ENCODE measurements at regions not wholly inside any gene's neighbourhood (a gene's known extent, or its start where the extent isn't known, plus 50 kb on each side); places are given as distances from the start of the nearest gene placed in this dataset.

DNA sequence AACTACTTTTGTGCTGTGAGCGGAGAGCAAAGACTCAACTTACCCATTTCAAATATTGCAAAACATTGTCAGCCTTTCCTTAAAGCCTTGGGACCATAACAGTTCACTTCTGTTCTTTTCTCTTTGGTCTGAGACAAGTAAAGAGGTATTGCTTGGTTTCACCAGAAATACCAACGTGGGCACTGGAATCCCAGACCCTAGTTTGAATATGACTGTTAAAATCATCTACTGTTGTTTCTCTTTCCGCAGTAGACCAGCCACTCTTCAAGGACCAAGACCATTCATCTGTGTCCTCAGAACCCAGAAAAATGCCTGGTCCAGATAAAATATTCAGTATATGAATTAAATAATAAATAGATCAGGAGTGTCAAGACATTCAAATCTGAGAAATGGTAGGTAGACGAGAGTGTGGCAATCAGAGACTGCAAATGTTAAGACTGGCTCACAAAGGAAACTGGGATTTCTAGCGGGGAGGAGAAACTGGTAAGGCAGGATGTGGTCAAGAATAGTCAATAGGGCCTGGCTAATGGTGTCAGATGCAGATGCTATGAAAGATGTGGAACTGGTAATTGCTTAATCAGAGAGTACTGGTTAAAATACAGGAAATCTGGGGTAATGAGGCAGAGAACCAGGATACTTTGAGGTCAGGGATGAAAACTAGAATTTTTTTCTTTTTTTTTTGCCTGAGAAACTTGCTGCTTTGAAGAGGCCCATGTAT, 82.1 kb upstream of the IL33 start:
- CTCF ChIA-PET: no interaction called here
- Mint-ChIP-seq H3K27me3 (peaks cover 9% of the 10 kb centered on the region), H3K4me3 (no peak overlapping the region), H3K36me3 (ENCODE audit: low read depth) (no peaks in the 10 kb centered on the region), H3K27ac (no peak overlapping the region), H3K4me1 (ENCODE audit: low read depth) (peaks cover 4% of the 10 kb centered on the region), H3K9me3 (no peaks in the 10 kb centered on the region)
- intact Hi-C loops (cut with micrococcal nuclease): no loop called here
- POLR2A ChIA-PET: no interaction called here
- DNase-seq: peak; percentile 5
- TF ChIP-seq, protein P1, sequence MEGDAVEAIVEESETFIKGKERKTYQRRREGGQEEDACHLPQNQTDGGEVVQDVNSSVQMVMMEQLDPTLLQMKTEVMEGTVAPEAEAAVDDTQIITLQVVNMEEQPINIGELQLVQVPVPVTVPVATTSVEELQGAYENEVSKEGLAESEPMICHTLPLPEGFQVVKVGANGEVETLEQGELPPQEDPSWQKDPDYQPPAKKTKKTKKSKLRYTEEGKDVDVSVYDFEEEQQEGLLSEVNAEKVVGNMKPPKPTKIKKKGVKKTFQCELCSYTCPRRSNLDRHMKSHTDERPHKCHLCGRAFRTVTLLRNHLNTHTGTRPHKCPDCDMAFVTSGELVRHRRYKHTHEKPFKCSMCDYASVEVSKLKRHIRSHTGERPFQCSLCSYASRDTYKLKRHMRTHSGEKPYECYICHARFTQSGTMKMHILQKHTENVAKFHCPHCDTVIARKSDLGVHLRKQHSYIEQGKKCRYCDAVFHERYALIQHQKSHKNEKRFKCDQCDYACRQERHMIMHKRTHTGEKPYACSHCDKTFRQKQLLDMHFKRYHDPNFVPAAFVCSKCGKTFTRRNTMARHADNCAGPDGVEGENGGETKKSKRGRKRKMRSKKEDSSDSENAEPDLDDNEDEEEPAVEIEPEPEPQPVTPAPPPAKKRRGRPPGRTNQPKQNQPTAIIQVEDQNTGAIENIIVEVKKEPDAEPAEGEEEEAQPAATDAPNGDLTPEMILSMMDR (IDR thresholded peaks at IDR 0.05): no peak
- ATAC-seq: no peak

DNA sequence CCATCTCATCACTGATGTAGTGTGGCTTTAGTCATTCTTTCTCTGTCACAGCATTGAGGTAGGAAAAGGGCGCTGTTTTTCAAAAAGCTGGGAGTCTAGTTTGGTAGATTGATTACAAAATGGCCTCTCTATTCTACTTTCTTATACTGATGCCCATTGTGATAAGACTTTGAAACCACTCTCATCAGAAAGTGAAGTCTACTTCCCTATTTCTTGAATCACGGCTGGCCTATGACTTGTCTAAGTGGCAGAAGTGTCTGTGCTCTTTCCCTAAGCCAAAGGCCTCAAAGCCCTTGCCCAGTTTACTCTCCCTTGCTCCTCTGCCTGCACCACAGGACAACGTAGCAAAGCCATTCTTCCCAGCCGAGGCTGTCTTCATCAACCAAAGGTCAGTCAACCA, 83.0 kb upstream of the IL33 start:
- Mint-ChIP-seq H3K36me3 (ENCODE audit: low read depth) (no peaks in the 10 kb centered on the region), H3K27ac (no peak overlapping the region), H3K4me1 (ENCODE audit: low read depth) (peaks cover 4% of the 10 kb centered on the region), H3K27me3 (peaks cover 7% of the 10 kb centered on the region), H3K9me3 (no peaks in the 10 kb centered on the region), H3K4me3 (no peak overlapping the region)
- TF ChIP-seq, protein P1 (IDR thresholded peaks at IDR 0.05): no peak
- DNase-seq: no peak
- intact Hi-C loops (cut with micrococcal nuclease): no loop called here
- ATAC-seq: no peak
- POLR2A ChIA-PET: no interaction called here
- CTCF ChIA-PET: no interaction called here

DNA sequence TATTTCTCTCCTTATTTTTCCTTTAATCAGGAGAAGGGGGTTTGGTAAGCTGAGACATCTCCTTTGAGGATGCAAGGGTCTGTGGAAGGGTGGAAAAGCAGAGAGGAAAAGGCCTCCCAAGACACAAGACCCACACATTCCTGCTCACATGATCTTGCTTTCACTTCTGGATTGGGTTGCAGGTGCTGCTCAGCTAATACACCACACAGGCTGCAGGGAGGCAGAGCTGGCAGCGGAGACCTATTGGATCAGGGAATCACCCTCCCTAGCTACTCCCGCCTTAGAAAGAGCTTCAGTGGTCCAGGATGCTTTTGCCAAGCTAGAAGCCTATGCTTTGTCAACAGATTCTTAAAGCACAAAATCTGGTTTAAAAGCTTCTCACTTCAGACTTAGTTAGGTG, 87.6 kb upstream of the IL33 start:
- Mint-ChIP-seq H3K4me1 (ENCODE audit: low read depth) (no peaks in the 10 kb centered on the region), H3K4me3 (no peak overlapping the region), H3K27ac (no peak overlapping the region), H3K36me3 (ENCODE audit: low read depth) (no peaks in the 10 kb centered on the region), H3K27me3 (peaks cover 8% of the 10 kb centered on the region), H3K9me3 (no peaks in the 10 kb centered on the region)
- ChIA-PET POLR2A (no interaction called here), CTCF (interaction anchor here (1.6 kb wide), 1 partner anchor 21 kb away, joined by 4 read pairs; no protein-coding TSS in a partner anchor)
- ATAC-seq (no peak), DNase-seq (no peak)
- intact Hi-C loops (cut with micrococcal nuclease): no loop called here
- TF ChIP-seq, protein P1 (IDR thresholded peaks at IDR 0.05): no peak

DNA sequence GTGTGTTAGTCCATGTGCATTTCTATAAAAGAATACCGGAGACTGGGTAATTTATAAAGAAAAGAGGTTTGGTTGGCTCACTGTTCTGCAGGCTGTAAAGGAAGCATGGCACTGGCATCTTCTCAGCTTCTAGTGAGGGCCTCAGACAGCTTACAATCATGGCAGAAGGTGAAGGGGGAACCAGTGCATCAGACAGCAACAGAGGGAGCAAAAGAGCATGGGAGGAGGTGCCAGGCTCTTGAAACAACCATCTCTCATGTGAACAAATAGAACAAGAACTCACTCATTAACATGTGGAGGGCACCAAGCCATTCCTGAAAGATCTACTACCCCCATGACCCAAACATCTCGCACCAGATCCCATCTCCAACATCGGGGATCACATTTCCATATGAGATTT, 89.2 kb upstream of the IL33 start:
- DNase-seq (no peak), ATAC-seq (no peak)
- CTCF ChIA-PET: no interaction called here
- TF ChIP-seq, protein P1 (IDR thresholded peaks at IDR 0.05): no peak
- Mint-ChIP-seq H3K4me1 (ENCODE audit: low read depth) (no peaks in the 10 kb centered on the region), H3K36me3 (ENCODE audit: low read depth) (no peaks in the 10 kb centered on the region), H3K9me3 (no peaks in the 10 kb centered on the region), H3K27ac (no peak overlapping the region), H3K27me3 (peaks cover 9% of the 10 kb centered on the region), H3K4me3 (no peak overlapping the region)
- intact Hi-C loops (cut with micrococcal nuclease): no loop called here
- POLR2A ChIA-PET: no interaction called here

DNA sequence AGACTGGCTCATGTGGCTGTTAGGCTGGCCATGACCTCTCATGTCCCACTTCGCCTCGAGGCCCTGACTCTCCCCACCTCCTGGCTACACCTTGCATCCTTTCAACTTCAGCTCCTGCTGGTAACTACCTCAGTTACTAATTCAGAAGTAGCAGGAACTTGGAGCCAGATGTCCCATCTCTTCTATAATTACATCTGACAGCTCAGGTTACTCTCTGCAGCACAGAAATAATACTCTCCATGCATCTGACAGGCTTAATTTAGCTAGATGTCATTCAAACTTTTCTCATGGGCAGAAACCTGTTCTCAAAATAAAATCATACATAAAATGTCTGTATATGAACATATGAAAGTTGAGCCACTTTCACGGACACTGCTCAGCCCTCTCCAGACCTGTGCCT, 92.2 kb upstream of the IL33 start:
- no peak overlapping the region for H3K27ac Mint-ChIP-seq
- TF ChIP-seq, protein P1 (IDR thresholded peaks at IDR 0.05): no peak
- no peaks in the 10 kb centered on the region for H3K9me3 Mint-ChIP-seq
- ATAC-seq: no peak
- ChIA-PET CTCF (no interaction called here), POLR2A (interaction anchor here (0.6 kb wide), 1 partner anchor 93 kb away, joined by 3 read pairs; no protein-coding TSS in a partner anchor)
- no peak overlapping the region for H3K4me3 Mint-ChIP-seq
- no peaks in the 10 kb centered on the region for H3K4me1 Mint-ChIP-seq (ENCODE audit: low read depth)
- intact Hi-C loops (cut with micrococcal nuclease): no loop called here
- H3K27me3 Mint-ChIP-seq: peaks cover 2% of the 10 kb centered on the region
- DNase-seq: no peak
- H3K36me3 Mint-ChIP-seq (ENCODE audit: low read depth): no peaks in the 10 kb centered on the region
